IMR-90 (cell line): ENCODE measurements at regions not wholly inside any gene's neighbourhood (a gene's known extent, or its start where the extent isn't known, plus 50 kb on each side); places are given as distances from the start of the nearest gene placed in this dataset.

ENCODE experiments used
- ATAC-seq: fragments of 200-7000 bp; cut with Tn5 transposase; 2 replicates; pipeline ENCODE4 v1.9.1; 2020; ENCODE audit warnings: low read depth, mild to moderate bottlenecking, moderate library complexity
- BruUV-seq: library from RNA; stranded (reverse); fragments of 400-500 nt; replicated peaks from 2 replicates; lab custom pipeline; 2021; lab: Mats Ljungman, UMichigan
- CTCF ChIA-PET: fragments of 300-600 bp; formaldehyde crosslinking; extraction: SDS; loops from one replicate; lab custom pipeline; 2021; ENCODE audit warnings: antibody characterized with exemption; lab: Yijun Ruan, JAX
- POLR2A ChIA-PET: fragments of 300-600 bp; sonication (Branson Sonifier 250); formaldehyde crosslinking; loops from one replicate; lab custom pipeline; 2022; ENCODE audit warnings: antibody characterized with exemption; ENCODE audit not compliant: unreplicated experiment; lab: Charles Lee
- DNase-seq: peaks from one replicate; pipeline ENCODE4 v3.0.0; 2013
- H2AFZ ChIP-seq: replicated peaks from 2 replicates; pipeline ENCODE3; 2013; ENCODE audit warnings: low read length, mild to moderate bottlenecking; ENCODE audit not compliant: poor library complexity
- H2AK5ac ChIP-seq: 2 replicates; pipeline ENCODE4 v1.6.1; 2013; ENCODE audit warnings: low read depth, low read length, inconsistent platforms
- H2AK9ac ChIP-seq: replicated peaks from 2 replicates; pipeline ENCODE3; 2013; ENCODE audit warnings: mild to moderate bottlenecking, low read depth, low read length, moderate library complexity; ENCODE audit not compliant: poor library complexity
- H2BK120ac ChIP-seq: 2 replicates; pipeline ENCODE4 v1.6.1; 2013; ENCODE audit warnings: low read depth, low read length, inconsistent platforms
- H2BK15ac ChIP-seq: 3 replicates; pipeline ENCODE4 v1.6.1; 2013; ENCODE audit warnings: low read depth, low read length, inconsistent platforms
- H2BK20ac ChIP-seq: 2 replicates; pipeline ENCODE4 v1.6.1; 2013; ENCODE audit warnings: low read depth, mild to moderate bottlenecking, inconsistent platforms, low read length, moderate library complexity
- H2BK5ac ChIP-seq: 2 replicates; pipeline ENCODE4 v1.6.1; 2013; ENCODE audit warnings: mild to moderate bottlenecking, low read depth, low read length, inconsistent platforms; ENCODE audit not compliant: poor library complexity, severe bottlenecking
- H3K14ac ChIP-seq: replicated peaks from 2 replicates; pipeline ENCODE4 v1.6.1; 2013; ENCODE audit warnings: low read depth, low read length, inconsistent platforms
- H3K18ac ChIP-seq: 2 replicates; pipeline ENCODE4 v1.6.1; 2013; ENCODE audit warnings: low read depth, low read length, control low read depth
- H3K23ac ChIP-seq: 2 replicates; pipeline ENCODE4 v1.6.1; 2013; ENCODE audit warnings: low read depth, low read length, inconsistent platforms
- H3K27ac ChIP-seq: 2 replicates; pipeline ENCODE4 v1.5.1; 2013; ENCODE audit warnings: mild to moderate bottlenecking, control low read depth, low read length; ENCODE audit not compliant: insufficient read depth
- H3K27me3 ChIP-seq: 2 replicates; pipeline ENCODE4 v1.6.1; 2013; ENCODE audit warnings: low read length; ENCODE audit not compliant: control insufficient read depth, insufficient read depth
- H3K36me3 ChIP-seq: 2 replicates; pipeline ENCODE4 v1.6.1; 2013; ENCODE audit warnings: low read length, mixed read lengths; ENCODE audit not compliant: control insufficient read depth, insufficient read depth
- H3K4ac ChIP-seq: 2 replicates; pipeline ENCODE4 v1.6.1; 2013; ENCODE audit warnings: low read depth, low read length, inconsistent platforms
- H3K4me1 ChIP-seq: 2 replicates; pipeline ENCODE4 v1.6.1; 2013; ENCODE audit warnings: low read length, mixed read lengths; ENCODE audit not compliant: control insufficient read depth, insufficient read depth
- H3K4me2 ChIP-seq: 2 replicates; pipeline ENCODE4 v1.6.1; 2013; ENCODE audit warnings: low read depth, mild to moderate bottlenecking, control low read depth, low read length, moderate library complexity
- H3K4me3 ChIP-seq: 2 replicates; pipeline ENCODE4 v1.5.1; 2013; ENCODE audit warnings: low read depth, mild to moderate bottlenecking, control low read depth, low read length, moderate library complexity; ENCODE audit not compliant: insufficient read depth
- H3K56ac ChIP-seq: 2 replicates; pipeline ENCODE4 v1.6.1; 2013; ENCODE audit warnings: low read length, inconsistent platforms; ENCODE audit not compliant: insufficient read depth; ENCODE audit errors: extremely low read depth
- H3K79me1 ChIP-seq, 2 experiments: 2 replicates each; pipeline ENCODE4 v1.6.1; 2013; ENCODE audit warnings: low read length in 2 of 2, inconsistent platforms in 1 of 2, low read depth in 1 of 2
- H3K9ac ChIP-seq: 2 replicates; pipeline ENCODE4 v1.6.1; 2013; ENCODE audit warnings: low read depth, low read length, control low read depth
- H3K9me1 ChIP-seq: 2 replicates; pipeline ENCODE4 v1.6.1; 2013; ENCODE audit warnings: low read length, inconsistent platforms; ENCODE audit not compliant: insufficient read depth
- H3K9me3 ChIP-seq: 2 replicates; pipeline ENCODE4 v1.6.1; 2013; ENCODE audit warnings: low read length; ENCODE audit not compliant: control insufficient read depth, insufficient read depth
- H4K20me1 ChIP-seq: 2 replicates; pipeline ENCODE4 v1.6.1; 2013; ENCODE audit warnings: low read length, inconsistent platforms; ENCODE audit not compliant: insufficient read depth
- H4K5ac ChIP-seq: 2 replicates; pipeline ENCODE4 v1.6.1; 2013; ENCODE audit warnings: mild to moderate bottlenecking, low read depth, low read length, control low read depth
- H4K8ac ChIP-seq, 2 experiments: 2 replicates each; pipeline ENCODE4 v1.6.1; 2013; ENCODE audit warnings: low read depth in 2 of 2, low read length in 2 of 2, control low read depth in 1 of 2, inconsistent platforms in 1 of 2
- H4K91ac ChIP-seq: 2 replicates; pipeline ENCODE4 v1.6.1; 2013; ENCODE audit warnings: low read depth, low read length, inconsistent platforms; ENCODE audit not compliant: insufficient read depth
- CHD1 ChIP-seq: IDR thresholded peaks from 2 replicates; pipeline ENCODE4 v1.6.1; 2012; ENCODE audit warnings: low read depth, low read length, improper control_type of control experiment
- MAFK ChIP-seq: IDR thresholded peaks from 2 replicates; pipeline ENCODE4 v1.6.1; 2012; ENCODE audit warnings: low read depth, low read length, improper control_type of control experiment
- RFX5 ChIP-seq: IDR thresholded peaks from 2 replicates; pipeline ENCODE4 v1.8.0; 2012; ENCODE audit warnings: low read depth, mild to moderate bottlenecking, low read length, moderate library complexity
- WGBS, 2 experiments: methylation state at CpG; one replicate each; pipeline versions ENCODE4 v1.1.5 to v1.1.7; 2013; ENCODE audit warnings: missing lambda C conversion rate in 2 of 2; ENCODE audit not compliant: insufficient read length in 1 of 2; ENCODE audit errors: extremely low coverage in 2 of 2; 5-methylcytosine and 5-hydroxymethylcytosine counted together
- dilution Hi-C: fragments of 300-500 bp; cut with HindIII; formaldehyde crosslinking; loops from one replicate; pipeline ENCODE4 v1.14.3; 2018; ENCODE audit warnings: low sequenced_read_pairs; ENCODE audit not compliant: unreplicated experiment
- in situ Hi-C: fragments of 300-500 bp; cut with MboI; formaldehyde crosslinking; loops from 3 replicates; pipeline ENCODE4 v1.14.3; 2019; ENCODE audit warnings: low sequenced_read_pairs, inconsistent platforms, mixed read lengths
- intact Hi-C: fragments of 100-400 bp; cut with micrococcal nuclease; formaldehyde crosslinking; loops from 2 replicates; pipeline ENCODE4 v1.10.0; 2022
- TF ChIP-seq, protein P1 (sequence below): fragments of 150-350 bp; IDR thresholded peaks from 2 replicates; pipeline ENCODE4 v1.6.1; 2017; ENCODE audit warnings: mild to moderate bottlenecking, antibody characterized with exemption, low read length, low read depth

DNA sequence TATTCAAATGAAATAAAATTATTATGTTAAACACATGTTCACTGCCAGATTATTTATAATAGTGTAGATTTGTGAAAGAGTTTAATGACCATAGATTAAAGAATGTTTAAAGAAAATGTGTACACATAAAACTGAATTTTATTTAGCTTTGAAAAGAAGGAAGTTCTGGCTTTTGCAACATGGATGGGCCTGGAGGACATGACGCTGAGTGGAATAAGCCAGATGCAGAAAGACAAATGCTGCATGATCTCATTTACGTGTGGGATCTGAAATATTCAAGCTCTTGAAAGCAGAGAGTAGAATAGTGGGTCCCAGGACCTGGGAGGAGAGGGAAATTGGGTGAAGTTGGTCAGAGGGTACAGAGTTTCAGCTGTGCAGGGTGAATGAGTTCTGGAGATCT, 1261.2 kb downstream of the TMEM121 start:
- no TSS peak for BruUV-seq
- Histone ChIP-seq H3K4ac (no peak overlapping the region), H2AK9ac (no peak overlapping the region), H3K27ac (no peak overlapping the region), H3K36me3 (no peaks in the 10 kb centered on the region), H3K56ac (no peak overlapping the region), H3K9me3 (peaks cover 20% of the 10 kb centered on the region), H3K4me1 (no peaks in the 10 kb centered on the region), H3K4me3 (no peak overlapping the region), H4K8ac (no peak overlapping the region), H4K91ac (no peak overlapping the region), H2BK15ac (no peak overlapping the region), H2BK5ac (no peak overlapping the region), H2AK5ac (no peak overlapping the region), H3K9ac (no peak overlapping the region), H3K14ac (no peak overlapping the region), H3K9me1 (no peaks in the 10 kb centered on the region), H3K4me2 (no peak overlapping the region), H4K20me1 (no peaks in the 10 kb centered on the region), H4K5ac (no peak overlapping the region), H3K18ac (no peak overlapping the region), H2BK120ac (no peak overlapping the region), H3K27me3 (no peaks in the 10 kb centered on the region), H3K79me1 (no peaks in the 10 kb centered on the region), H2BK20ac (no peak overlapping the region), H2AFZ (no peak overlapping the region), H3K23ac (no peak overlapping the region)
- in situ Hi-C loops, result no loop called here
- CTCF ChIA-PET, result no interaction called here
- dilution Hi-C loops, result no loop called here
- no peak for DNase-seq
- POLR2A ChIA-PET, result no interaction called here
- TF ChIP-seq, protein P1, sequence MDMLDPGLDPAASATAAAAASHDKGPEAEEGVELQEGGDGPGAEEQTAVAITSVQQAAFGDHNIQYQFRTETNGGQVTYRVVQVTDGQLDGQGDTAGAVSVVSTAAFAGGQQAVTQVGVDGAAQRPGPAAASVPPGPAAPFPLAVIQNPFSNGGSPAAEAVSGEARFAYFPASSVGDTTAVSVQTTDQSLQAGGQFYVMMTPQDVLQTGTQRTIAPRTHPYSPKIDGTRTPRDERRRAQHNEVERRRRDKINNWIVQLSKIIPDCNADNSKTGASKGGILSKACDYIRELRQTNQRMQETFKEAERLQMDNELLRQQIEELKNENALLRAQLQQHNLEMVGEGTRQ, result no peak
- no peak for TF ChIP-seq MAFK
- no peak for TF ChIP-seq RFX5
- no peak for TF ChIP-seq CHD1
- WGBS, 2 experiments, result 20% methylated on average over 1 of the region's 2 CpGs; no CpG with 5 or more reads in 1 of the 2 experiments
- intact Hi-C loops, result no loop called here
- ATAC-seq, result no peak
